GM19240 (cell line): ENCODE measurements at regions not wholly inside any gene's neighbourhood (a gene's known extent, or its start where the extent isn't known, plus 50 kb on each side); places are given as distances from the start of the nearest gene placed in this dataset.

Experiments used
- DNase-seq: peaks from one replicate; pipeline ENCODE4 v3.0.0; 2011; ENCODE audit warnings: low spot score; ENCODE audit not compliant: insufficient read length

- no peak for DNase-seq
These were observed 252.0 kb upstream of the IRX4 start for GRCh38 chr5:2134543-2135292.

- no peak for DNase-seq
These were observed 251.2 kb upstream of the IRX4 start for GRCh38 chr5:2133936-2134335.

DNA sequence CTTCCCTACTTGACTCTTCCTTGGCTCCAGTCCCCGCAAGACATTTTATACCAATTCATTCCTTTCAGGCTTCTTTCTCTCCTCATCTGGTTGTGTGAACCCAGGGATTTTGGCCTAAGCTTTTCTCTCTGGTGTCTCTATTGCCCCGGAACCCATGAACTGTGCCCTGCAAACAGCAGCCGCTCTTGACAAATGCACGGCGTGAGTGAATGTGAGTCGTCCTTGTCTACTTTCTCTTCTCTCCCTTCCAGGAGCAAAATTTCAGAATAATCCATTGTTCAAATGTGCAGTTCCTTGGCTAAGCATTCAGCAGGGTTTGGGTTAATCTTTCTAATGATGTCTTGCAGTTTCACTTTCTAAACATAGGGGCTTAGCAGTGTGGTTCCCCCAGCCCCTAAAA is 250.4 kb upstream of the IRX4 start:
- DNase-seq, result no peak

GRCh38 chr5:2132497-2132847 is 249.7 kb upstream of the IRX4 start:
- no peak for DNase-seq

GRCh38 chr5:2131826-2132496 is 249.2 kb upstream of the IRX4 start:
- DNase-seq, result no peak

DNA sequence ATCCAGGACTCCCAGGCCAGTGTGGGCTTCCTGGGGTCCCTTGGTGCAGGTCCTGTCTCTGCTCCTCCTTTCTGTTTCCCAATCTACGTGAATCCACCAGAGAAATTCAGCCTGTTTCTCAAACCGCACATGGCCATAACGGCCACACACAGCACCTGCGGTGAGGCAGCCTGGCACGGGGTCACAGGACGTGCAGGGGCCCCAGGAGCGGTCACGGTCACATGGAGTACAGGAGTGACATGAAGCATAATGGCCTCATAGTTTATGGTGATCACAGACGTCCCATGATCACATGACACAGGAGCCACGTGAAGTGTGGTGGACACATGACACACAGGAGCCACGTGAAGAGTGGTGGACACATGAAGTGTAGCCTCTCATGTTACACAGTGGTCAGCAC is 248.5 kb upstream of the IRX4 start:
- no peak for DNase-seq

DNA sequence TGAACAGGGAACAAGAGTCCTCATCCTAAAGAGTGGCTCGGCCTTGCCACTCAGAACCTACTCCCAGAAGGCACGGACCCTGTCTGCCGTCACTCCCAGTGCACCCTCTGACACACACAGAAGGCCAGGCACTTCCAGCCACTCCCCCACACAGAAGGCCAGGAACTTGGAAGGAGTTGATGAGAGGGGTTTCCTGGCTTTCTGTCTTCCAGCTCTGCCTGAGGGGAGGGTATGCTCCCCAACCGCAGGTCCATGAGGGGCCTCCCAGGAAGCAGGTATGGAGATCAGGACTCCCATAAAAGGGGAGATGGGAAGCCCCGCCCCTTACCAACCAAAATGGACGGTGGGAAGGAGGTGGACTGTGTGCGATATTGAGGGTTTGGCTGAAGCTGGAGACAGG is 247.6 kb upstream of the IRX4 start:
- DNase-seq, result no peak

- no peak for DNase-seq
These were observed 247.0 kb upstream of the IRX4 start for GRCh38 chr5:2129568-2130272.

DNA sequence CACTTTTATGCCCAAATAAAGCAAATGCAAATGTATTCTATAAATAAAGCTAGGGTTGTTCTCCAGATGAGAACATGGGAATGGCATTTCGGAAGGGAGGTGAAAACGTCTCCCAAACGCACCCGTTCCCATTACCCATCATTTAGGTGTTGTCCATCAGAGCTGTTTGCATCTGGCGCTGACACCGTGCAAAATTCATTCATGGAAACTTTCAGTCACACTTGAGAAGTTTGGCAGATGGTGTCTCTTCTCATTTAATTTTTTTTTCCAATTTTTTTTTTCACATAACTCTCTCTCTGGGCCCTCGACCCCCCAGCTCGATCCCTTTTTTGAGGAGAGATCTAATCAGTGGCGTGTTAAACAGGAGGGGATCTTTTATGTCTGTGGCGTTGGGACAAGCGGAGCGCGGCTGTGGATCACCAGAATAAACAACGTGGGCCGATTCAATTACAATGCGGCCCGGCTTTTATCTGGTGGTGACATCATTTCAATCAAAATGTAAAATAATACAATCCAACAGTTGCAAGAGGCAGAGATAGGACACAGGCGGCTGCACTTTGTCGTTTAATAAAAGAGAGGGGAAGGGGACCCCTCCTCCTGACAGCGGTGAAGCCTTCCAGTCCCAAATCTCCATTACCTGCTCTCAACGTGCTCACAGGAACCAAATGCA is 246.1 kb upstream of the IRX4 start:
- no peak for DNase-seq

DNA sequence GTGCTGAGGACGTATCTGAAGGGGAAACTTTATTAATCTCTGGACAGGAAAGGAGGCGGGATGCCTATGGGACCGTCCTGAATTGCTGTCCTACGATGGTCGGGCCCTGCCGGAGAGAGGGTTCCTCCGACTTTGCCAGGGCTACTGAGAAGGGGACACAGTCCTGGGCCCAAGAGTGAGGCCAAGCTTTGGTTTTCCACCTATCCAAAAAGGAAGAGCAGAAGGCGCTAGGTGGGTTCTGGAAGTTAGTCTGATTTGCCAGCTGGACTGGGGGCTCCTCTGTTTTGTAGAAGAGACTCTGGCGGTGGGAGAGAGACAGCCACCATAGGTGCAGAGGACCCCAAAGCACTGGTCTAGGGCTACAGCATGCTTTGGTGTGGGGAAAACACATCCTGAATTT is 243.8 kb upstream of the IRX4 start:
- no peak for DNase-seq

GRCh38 chr5:2125901-2126265 is 243.2 kb upstream of the IRX4 start:
- DNase-seq, result no peak

GRCh38 chr5:2125171-2125900 is 242.6 kb upstream of the IRX4 start:
- DNase-seq, result no peak

DNA sequence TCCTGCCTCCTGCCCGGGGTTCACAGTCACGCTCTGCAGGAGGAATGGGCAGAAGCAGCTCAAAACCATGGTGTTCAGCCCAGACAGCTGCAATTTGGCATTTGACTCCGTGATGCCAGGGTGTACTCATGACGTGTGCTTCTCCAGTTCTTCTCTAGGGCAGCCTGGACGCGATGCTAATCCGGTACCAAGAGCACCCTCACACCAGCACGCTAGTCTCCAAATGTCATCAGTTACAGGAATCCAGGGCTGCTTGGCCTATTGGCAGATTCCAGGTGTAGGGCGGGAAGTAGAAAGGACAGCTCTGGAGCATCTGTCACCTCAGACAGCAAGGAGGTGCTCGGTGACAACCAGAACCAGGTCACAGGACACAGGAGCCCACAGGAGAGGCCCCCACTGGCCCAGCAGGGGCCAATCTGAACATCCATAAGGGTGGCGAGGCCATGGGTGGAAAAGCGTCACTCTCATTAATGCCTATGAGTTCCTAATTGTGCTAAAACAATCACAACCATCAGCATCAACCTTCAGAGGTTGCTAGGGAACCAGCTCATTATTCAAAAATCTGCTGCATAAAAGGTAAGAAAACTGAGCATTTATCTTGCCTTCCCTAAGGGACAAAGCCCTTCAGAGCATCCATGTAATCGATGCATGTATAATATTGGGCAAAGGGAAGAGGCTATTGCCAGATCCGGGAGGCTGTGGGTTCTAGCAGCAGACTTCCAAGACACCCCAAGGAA is 241.9 kb upstream of the IRX4 start:
- DNase-seq, result no peak

GRCh38 chr5:2123874-2124273 is 241.1 kb upstream of the IRX4 start:
- no peak for DNase-seq

- DNase-seq, result no peak
These were observed 237.6 kb upstream of the IRX4 start for GRCh38 chr5:2120361-2120760.

DNA sequence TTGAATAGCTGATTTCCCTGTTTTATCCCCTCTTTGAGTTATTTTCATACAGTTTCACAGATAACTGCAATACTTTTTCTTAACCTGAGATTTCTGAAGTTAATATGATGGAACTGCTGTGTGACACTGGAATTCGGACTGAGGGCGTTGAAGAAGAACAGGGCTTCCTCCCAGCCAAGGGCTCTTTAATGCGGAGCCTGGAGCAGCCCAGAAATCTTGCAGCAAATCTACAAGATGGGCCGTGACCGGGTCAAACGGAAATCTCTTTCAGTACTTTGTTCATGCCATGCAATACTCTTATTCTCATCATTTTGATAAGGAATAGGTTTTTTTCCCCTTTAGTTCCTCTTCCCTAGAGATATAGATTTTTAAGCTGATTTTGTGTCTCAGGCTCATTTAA is 236.8 kb upstream of the IRX4 start:
- DNase-seq, result no peak

DNA sequence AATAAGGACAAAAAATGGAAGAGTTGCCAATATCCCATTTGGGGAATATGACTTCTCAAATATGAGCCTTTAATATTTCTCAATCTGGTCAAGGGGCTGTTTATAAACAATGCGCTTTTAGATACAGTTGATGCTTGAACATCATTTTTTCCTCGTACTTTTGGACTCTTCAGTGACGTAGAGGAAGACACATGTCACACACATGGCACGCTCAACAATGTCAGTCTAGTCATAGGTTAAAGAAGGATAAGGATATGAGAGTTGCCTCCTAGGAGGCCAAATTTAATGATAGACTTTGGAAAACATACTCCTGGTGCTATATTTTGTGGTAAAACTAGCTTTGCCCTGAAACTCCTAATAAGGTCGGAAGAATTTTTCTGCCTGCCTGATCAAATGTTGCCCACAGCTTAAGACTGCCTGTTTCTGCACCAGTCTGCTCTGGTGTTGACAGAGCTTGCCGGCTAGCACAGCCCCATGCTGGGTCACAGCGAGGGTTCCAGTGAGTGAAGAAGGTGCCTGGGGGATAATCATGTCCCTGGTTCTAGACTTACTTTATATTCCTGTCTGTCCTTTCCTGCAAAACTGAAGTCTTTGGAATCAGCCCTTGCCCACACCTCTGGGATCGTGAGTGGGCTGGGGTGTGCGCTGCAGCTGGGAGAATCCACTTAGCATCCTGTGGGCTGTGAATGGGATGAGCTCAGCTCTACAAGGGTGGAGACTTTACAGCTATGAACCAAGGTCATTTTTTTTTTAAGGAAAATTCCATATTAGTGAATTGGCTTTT is 230.8 kb upstream of the IRX4 start:
- no peak for DNase-seq

GRCh38 chr5:2112173-2113025 is 229.7 kb upstream of the IRX4 start:
- no peak for DNase-seq

GRCh38 chr5:2111569-2112105 is 228.9 kb upstream of the IRX4 start:
- no peak for DNase-seq
